GM11168 (cell line): ENCODE measurements at regions not wholly inside any gene's neighbourhood (a gene's known extent, or its start where the extent isn't known, plus 50 kb on each side); places are given as distances from the start of the nearest gene placed in this dataset.
"Not testable (repeated sequence)": the region's sequence is repeated elsewhere in the genome, so short reads cannot be mapped to it uniquely, and the experiment has no call there.

Experiments used
- in situ Hi-C: fragments of 300-500 bp; cut with MboI; formaldehyde crosslinking; loops from one replicate; pipeline ENCODE4 v1.12.0; 2022; ENCODE audit warnings: low sequenced_read_pairs; ENCODE audit not compliant: unreplicated experiment

DNA sequence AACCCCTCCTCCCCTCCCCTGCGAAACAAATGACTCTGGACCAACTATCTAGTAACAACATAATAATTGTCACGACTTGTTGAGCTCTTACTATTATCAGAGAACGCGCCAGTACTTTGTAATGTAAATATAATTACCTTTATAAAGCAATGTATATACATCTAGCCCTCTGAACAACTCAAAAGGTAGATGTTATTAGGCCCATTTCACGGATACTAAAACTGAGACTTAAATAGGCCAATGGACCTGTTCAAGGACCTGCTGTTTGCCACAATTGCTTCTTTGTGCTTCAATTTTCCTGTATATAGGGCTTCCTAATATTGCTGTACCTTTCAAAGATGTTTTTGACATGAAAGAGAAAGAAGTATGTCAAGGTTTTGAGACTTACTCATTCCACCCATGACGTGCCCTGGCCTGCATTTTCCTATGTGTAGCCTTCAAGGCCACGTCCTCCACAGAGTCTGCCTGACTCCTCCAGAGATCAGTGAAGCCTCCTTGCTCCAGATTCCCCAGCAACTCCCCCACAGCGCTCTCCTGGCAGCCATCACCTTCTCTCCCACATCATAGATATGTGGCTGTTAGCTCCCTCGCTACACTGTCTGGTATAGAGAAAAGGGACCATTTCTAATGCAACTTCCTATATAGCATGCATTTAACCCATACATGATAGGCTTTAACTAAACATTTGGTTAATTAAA, 156.6 kb downstream of the SKIDA1 start:
- in situ Hi-C loops, result no loop called here

DNA sequence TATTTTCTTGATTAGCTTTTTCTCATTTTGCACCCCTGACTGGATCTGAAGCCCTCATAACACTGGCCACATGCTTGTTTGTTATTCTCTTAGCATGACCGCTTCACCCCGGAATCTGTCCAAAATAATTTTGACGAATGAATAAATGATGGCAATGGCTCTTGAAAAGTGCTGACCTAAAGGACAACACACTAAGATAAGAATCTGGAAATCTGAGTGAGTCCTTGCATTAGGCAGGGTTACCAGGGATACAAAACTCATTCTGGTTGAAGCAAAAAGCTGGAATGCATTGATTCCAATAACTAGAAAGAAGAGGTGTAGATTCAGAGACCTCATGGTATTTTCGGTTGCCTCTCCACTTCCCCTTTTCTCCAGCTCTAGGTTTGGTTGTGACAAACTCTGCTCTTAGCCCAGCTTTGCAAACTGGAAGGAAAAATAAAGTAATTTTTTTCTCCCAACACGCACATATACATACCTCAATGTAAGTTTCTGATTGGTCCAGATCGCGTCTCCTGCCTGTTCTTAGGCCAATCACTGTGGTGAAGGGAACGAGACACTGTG, 157.4 kb downstream of the SKIDA1 start:
- in situ Hi-C loops, result no loop called here

DNA sequence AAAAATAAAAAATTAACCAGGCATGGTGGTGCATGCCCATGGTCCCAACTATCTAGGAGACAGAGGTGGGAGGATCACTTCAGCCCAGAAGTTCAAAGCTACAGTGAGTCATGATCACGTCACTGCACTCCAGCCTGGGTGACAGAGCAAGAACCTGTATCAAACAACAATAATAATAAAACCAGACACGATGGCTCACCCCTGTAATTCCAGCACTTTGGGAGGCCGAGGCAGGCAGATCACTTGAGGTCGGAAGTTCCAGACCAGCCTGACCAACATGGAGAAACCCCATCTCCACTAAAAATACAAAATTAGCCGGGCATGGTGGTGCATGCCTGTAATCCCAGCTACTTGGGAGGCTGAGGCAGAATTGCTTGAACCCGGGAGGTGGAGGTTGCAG, 159.4 kb downstream of the SKIDA1 start:
- in situ Hi-C loops, result not testable (repeated sequence)

DNA sequence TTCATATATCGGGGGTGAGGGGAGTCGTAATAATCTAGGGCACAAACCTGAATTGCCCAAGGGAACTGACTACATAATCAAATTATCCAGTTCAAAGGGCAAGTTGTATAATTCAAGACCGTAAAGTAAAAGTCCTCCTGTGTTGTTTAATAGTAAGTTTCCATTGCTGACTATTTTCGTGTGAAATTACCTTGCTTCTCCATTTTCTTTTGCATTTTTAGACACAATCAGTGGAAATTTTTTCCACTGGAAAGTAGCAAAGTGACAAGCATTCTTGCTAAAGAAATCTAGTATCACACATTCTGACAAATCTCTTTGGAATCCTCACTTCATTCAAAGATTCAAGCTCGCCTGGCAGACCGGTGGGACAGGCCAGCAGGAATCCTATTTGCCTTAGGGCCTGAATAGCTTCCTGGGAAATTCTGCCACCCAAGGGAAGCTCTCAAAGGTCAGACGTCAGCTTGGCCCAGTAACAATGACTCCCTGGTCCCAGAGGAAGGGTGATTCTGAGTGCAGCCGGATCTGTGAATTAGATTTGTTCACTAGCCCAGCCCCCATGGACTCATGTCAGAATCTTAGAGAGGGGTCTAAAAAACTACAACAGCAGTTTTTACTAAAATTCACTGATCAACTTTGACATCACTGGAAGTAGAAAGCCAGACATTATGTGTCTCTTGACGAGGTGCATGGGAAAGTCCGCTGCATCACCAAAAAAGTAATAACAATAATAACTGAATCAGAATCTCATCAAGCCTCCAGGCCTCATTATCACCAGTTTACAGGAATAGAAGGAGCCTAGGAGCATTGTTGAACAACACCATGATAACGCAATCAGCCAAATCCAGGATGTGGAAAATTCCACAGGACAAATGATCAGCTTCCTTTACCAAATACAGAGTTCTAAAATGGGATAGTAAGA, 161.0 kb downstream of the SKIDA1 start:
- in situ Hi-C loops, result no loop called here

DNA sequence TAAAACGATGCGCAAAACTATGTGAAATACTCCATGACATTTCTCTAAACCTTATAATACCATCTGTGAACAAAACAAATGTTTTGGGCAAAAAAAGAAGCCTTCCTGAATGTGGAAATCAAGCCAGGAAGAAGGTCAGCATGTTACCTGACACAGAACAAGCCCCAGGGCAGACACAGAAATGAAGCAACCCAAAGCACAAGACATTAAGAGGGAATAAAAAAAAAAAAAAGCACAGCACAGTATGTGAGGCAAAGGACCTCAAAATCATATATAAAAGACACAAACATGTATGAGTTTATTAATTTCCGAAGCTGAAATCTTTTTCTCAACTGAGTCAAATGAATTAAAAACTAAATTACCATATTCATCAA, 161.8 kb downstream of the SKIDA1 start:
- in situ Hi-C loops, result no loop called here

DNA sequence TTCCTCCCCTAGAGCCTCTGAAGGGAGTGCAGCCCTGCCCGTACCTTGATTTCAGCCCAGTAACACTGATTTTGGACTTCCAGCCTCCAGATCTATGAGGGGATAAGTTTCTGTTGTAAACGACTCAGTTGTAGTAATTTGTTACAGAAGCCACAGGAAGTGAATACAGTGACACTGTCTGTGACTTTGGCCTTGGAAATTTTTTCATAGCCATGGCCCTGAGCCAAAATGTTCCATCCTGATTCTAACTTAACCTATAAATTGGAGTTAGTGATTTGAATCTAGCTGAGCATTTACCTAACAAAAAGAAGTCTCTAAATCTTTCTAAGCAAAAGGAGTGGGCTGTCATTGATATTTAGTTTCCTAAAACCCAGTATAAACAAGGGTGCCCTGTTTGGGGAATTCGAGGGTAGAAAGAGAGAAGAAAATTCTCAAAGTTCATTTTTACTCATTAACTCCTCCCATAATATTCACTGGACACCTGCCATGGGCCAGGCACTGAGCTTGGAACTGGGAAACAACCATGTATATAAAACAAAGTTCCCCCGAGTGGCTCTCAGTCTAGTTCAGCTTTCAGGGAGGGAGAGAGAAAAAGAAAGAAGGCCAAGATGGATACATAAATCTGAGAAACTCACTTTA, 162.3 kb downstream of the SKIDA1 start:
- in situ Hi-C loops, result no loop called here

DNA sequence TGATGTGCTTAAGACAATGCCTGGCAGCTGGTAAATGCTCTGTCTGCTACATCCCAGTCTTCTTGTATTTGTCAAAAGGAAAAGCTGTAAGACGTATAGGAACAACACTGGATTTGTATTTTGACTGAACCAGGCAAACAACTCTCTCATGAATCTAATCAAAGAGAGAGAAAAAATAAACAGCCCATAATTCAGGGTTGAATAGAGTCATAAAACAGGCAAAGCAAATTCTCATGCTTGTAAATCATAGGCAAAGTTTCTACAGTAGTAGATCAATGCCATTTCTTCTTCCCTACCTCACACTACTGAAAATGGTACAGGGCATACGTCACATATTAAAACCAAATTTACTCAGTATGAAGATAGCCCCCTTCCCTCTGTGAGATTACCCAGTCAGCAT, 166.3 kb downstream of the SKIDA1 start:
- in situ Hi-C loops, result no loop called here

DNA sequence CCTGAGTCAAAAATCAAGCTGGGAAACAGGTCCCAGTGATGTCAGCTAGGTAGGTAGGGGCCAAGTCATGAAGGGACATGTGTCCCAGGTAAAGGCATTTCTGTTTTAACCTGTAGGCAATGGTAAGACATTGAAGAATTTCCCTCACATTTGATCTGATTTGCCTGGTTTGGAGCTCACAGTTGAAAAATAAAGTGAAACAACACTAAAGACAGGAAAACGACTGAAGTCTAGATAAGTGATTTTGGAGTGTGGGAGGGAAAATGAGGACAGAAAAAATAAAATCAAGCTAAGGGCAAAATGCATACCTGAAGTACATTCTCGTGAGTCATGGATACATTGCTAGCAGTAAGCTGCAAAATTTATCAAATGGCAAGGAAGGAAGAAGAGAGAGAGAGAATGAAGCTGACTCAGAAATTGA, 169.9 kb downstream of the SKIDA1 start:
- in situ Hi-C loops, result no loop called here

DNA sequence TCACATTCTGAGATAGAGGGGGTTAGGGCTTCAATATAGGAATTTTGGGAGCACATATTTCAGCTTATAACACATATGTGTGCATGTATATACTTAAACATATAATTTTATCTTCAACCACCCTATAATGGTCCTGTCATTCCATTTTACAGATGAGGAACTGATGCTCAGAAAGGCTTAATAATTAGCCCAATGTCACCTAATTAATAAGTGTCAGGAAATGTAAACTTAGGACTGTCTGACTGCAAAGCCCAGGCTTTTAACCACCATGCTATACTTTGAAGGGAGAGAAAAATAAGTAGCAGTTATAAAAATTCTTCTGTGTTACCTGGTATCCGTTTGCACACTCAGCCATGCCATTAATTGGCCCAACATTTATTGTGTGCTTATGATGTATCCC, 172.6 kb downstream of the SKIDA1 start:
- in situ Hi-C loops, result no loop called here

DNA sequence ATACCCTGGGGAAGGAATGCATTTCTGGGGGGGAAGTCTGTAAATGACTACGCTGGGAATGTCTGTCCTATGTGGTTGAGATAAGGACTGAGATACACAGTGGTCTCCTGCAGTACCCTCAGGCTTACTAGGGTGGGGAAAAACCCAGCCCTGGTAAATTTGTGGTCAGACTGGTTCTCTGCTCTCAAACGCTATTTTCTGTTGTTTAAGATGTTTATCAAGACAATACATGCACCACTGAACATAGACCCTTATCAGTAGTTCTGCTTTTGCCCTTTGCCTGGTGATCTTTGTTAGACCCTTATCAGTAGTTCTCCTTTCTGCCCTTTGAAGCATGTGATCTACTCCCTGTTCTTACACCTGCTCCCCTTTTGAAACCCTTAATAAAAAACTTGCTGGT, 173.9 kb downstream of the SKIDA1 start:
- in situ Hi-C loops, result not testable (repeated sequence)

DNA sequence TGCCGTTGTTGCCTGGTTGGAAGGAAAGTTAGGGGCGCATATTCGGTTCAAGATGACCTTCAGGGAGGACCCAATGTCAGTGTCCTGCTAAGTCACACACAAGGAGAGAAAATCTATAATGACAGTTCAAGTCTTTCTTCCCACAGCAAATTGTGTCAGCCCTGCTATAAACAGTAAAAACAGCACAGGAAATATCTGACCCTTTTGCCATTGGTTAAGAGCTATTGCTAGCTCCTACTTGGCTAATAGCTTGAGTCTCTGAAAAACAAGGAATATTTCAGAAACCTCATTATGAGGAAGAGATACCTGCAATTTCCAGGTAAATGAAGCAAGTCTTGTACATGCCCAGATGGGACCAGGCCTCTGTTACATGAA, 175.6 kb downstream of the SKIDA1 start:
- in situ Hi-C loops, result no loop called here

DNA sequence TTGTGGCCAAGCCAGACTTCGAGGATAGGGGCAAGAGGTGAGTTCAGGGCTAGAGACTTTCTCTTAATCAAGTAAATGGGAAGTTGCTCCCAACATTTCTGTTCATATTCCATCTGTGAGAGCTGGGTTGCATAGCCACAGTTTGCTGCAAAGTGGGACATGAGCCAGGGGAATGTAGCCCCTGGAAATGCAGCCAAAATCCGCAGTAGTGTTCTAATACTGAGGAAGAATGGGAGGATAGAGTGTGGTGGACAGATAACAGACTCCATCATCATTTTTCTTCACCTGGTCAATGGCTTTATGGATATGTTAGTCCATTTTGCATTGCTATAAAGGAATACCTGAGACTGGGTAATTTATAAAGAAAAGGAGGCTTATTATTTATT, 177.7 kb downstream of the SKIDA1 start:
- in situ Hi-C loops, result no loop called here

DNA sequence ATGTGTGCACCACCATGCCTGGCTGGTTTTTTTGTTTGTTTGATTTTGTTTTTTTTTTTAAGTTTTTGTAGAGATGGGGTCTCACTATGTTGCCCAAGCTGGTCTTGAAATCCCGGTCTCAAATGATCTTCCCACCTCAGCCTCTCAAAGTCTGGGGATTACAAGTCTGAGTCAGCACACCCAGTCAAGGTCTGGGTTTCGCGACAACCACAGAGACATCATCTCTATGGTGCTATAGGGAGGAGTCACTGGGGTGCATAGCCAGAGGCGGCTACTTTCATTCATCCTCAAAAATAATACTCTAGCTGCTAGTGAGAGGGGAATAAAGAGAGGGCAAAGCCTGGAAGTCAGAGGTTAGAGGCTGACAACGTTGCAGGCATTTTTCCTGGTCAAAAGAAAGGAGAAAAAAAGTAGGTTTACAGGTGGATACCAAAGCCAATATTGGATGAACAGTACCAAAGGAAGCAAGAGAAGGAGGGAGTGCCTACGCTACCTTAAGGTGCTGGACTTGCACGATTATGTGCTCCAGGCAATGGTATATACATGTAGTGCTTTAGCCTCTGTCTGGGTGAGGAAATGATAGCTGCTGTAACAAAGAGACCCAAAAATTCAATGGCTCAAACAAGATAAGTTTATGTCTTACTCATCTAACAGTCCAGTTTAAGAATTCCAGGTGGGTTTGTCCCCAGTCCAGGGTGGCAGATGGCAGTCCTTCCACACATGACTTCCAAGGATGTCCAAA, 178.3 kb downstream of the SKIDA1 start:
- in situ Hi-C loops, result no loop called here

DNA sequence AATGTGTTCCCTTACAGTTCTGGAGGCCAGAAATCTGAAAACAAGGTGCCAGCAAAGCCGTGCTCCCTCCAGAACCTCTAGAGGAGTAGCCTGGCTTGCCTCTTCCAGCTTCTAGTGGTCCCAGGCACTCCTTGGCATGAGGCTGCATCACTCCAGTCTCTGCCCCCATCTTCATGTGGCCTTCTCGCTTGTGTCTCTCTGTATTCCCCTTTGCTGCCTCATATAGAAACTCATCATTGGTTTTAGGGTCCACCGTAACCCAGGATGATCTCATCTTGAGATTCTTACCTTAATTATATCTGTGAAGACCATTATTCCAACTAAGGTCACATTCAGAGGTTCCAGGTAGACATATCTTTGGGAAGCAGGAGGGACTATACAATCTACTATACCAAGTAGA, 182.4 kb downstream of the SKIDA1 start:
- in situ Hi-C loops, result no loop called here

DNA sequence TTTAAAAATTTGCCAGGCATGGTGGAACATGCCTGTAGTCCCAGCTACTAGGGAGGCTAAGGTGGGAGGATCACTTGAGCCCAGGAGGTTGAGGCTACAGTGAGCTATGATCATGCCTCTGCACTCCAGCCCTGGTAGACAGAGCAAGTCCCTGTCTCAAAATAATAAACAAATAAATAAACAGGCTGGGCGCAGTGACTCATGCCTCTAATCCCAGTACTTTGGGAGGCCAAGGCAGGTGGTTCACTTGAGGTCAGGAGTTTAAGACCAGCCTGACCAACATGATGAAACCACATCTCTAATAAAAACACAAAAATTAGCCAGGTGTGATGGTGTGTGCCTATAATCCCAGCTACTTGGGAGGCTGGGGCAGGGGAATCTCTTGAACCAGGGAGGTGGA, 183.0 kb downstream of the SKIDA1 start:
- in situ Hi-C loops, result not testable (repeated sequence)

DNA sequence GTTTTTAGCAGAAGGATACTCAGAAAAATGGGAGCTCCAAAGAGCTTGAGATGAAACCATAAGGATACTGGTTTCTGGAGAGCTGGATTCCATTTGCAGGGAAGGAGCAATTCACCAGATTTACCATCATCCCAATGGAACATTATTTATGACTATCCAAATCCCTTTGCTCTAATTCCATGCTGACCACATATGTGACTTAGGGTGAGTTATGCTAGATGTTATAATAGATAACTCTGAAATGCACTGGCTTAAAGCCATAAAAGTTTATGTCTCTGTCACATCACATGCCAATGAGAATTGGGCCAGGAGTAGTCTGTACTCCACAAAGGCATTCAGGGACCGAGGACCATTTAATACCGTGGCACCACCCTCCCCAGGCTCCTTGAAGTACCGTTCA, 185.2 kb downstream of the SKIDA1 start:
- in situ Hi-C loops, result no loop called here

DNA sequence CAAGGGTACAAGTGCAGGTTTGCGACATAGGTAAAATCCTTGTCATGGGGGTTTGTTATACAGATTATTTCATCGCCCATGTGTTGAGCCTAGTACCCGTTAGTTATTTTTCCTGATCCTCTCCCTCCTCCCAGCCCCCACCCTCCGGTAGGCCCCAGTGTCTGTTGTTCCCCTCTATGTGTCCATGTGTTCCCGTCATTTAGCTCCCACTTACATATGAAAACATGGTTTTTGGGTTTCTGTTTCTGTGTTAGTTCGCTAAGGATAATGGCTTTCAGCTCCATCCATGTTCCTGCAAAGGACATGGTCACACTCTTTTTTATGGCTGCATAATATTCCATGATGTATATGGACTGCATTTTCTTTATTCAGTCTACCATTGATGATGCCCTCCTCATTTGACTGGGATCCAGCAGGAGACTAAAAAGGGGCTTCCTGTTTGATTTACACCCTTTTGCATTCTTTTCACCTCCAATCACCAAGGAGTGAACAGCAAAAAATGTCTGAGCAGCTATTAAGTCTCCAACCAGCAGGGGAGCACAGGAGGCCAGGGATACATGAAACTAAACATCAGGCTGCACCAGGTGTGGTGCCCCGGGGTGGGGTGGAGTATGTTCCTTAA, 188.2 kb downstream of the SKIDA1 start:
- in situ Hi-C loops, result no loop called here

DNA sequence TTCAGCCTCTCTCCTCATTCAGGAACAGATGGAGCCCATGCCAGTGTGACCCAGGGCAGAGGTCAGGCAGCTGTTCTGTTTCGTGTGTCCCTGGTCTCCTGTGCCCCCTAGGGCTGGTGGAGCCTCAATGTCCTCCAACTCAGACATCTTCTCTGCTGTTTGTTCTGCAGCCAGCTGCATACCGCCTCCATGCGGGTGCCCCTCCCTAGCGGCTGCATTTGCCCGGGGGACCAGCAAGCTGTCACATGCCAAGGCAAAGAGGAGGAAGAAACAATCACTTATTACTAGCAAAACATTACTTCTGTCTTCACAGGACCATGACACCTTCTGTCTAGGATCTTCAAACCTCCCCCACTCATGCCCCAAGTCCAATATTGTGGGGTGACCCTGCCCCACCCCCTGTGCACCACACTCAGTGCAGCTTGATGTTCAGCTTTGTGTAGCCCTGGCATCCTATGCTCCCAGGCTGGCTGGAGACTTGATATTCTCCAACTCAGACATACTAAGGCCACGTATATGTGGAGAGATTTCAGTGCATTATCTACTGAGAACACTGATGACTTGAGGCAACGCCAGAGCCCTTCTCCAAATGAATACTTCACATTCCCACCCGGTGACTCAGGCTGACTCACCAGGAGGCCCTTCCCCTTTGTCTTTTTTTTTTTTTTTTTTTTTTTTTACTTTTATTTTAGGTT, 188.9 kb downstream of the SKIDA1 start:
- in situ Hi-C loops, result no loop called here
